ENCODE measurements at regions not wholly inside any gene's neighbourhood (a gene's known extent, or its start where the extent isn't known, plus 50 kb on each side); places are given as distances from the start of the nearest gene placed in this dataset.

GRCh38 chr18:47585914-47586313, 334.5 kb upstream of the SKOR2 start:
- ATAC-seq (no peak), DNase-seq (no peak)
- Histone ChIP-seq H3K27ac (no peak overlapping the region), H3K9me3 (no peaks in the 10 kb centered on the region), H3K4me1 (peaks cover 0 to 7% (median 2%) of the 10 kb centered on the region in 4 donors), H3K27me3 (no peaks in the 10 kb centered on the region), H3K36me3 (no peaks in the 10 kb centered on the region), H3K4me3 (no peak overlapping the region)
- 63% methylated on average over 6 of the region's 6 CpGs for WGBS (ENCODE audit: insufficient coverage, low coverage, low lambda C conversion rate, missing lambda C conversion rate)
- TF ChIP-seq, protein P1, sequence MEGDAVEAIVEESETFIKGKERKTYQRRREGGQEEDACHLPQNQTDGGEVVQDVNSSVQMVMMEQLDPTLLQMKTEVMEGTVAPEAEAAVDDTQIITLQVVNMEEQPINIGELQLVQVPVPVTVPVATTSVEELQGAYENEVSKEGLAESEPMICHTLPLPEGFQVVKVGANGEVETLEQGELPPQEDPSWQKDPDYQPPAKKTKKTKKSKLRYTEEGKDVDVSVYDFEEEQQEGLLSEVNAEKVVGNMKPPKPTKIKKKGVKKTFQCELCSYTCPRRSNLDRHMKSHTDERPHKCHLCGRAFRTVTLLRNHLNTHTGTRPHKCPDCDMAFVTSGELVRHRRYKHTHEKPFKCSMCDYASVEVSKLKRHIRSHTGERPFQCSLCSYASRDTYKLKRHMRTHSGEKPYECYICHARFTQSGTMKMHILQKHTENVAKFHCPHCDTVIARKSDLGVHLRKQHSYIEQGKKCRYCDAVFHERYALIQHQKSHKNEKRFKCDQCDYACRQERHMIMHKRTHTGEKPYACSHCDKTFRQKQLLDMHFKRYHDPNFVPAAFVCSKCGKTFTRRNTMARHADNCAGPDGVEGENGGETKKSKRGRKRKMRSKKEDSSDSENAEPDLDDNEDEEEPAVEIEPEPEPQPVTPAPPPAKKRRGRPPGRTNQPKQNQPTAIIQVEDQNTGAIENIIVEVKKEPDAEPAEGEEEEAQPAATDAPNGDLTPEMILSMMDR (IDR thresholded peaks at IDR 0.05), result no peak
- TF ChIP-seq POLR2A (IDR thresholded peaks at IDR 0.05), result no peak
- intact Hi-C loops (cut with DNase I), result no loop called here

DNA sequence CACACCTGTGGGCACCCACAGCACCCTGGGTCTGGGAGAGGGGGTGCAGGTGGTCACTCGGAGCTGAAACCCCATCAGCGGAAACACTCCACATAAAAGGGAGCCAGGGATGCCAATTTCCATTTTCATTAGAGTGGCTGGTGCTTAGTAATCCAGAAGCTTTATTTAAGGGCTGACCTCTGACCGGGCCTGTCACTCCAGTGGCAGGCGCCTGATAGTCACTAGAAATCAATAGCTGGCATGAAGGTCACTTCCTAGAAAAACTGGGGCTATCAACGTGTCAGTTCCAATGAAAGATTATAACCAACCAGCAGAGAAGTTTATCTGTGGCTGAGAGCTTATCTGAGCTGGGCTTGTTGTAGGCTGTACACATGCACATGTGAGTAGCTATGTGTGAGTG, 333.7 kb upstream of the SKOR2 start:
- Histone ChIP-seq H3K36me3 (no peaks in the 10 kb centered on the region), H3K27me3 (no peaks in the 10 kb centered on the region), H3K27ac (no peak overlapping the region), H3K9me3 (no peaks in the 10 kb centered on the region), H3K4me1 (peaks cover 0 to 7% (median 2%) of the 10 kb centered on the region in 4 donors), H3K4me3 (no peak overlapping the region)
- 7% methylated on average over 3 of the region's 5 CpGs for WGBS (ENCODE audit: insufficient coverage, low coverage, low lambda C conversion rate, missing lambda C conversion rate)
- peak in 1 of 3 donors; percentile 32 for DNase-seq
- ATAC-seq, result peak; percentile 85 to 90 (median 89)
- intact Hi-C loops (cut with DNase I), result no loop called here
- TF ChIP-seq, protein P1 (IDR thresholded peaks at IDR 0.05), result no peak

DNA sequence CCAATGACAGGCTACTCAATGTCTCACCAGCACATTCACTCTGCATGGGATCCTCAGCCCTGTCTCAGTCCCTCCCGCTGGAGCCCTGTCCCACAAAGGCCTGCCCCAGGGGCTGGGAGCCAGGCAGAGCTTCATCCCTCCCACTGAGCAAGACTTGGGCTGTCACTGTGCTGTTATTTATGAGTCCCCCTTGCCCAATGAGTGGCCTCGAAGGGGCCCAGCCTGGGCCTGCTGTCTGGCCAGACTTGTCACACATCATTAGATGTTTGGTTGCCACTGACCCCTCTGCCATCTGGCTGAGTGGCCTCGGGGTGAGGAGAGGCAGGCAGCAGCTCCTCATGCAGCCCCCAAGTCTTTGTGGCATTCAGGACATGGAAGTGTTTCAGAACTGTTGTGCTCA, 330.6 kb upstream of the SKOR2 start:
- TF ChIP-seq, protein P1 (IDR thresholded peaks at IDR 0.05), result no peak
- no peak for TF ChIP-seq POLR2A (IDR thresholded peaks at IDR 0.05)
- H3K9me3 ChIP-seq, result no peaks in the 10 kb centered on the region
- intact Hi-C loops (cut with DNase I), result no loop called here
- no peaks in the 10 kb centered on the region for H3K27me3 ChIP-seq
- ATAC-seq (no peak), DNase-seq (no peak)
- H3K4me1 ChIP-seq, result peaks cover 0 to 7% (median 2%) of the 10 kb centered on the region in 4 donors
- H3K4me3 ChIP-seq, result no peak overlapping the region
- no CpG with 5 or more reads among the region's 3 CpGs for WGBS (ENCODE audit: insufficient coverage, low coverage, low lambda C conversion rate, missing lambda C conversion rate)
- H3K36me3 ChIP-seq, result no peaks in the 10 kb centered on the region
- H3K27ac ChIP-seq, result no peak overlapping the region

GRCh38 chr18:47577520-47577919, 326.1 kb upstream of the SKOR2 start:
- Histone ChIP-seq H3K36me3 (no peaks in the 10 kb centered on the region), H3K27ac (no peak overlapping the region), H3K4me1 (no peaks in the 10 kb centered on the region), H3K9me3 (no peaks in the 10 kb centered on the region), H3K27me3 (no peaks in the 10 kb centered on the region), H3K4me3 (no peak overlapping the region)
- ATAC-seq, result no peak
- no peak for DNase-seq
- TF ChIP-seq, protein P1 (IDR thresholded peaks at IDR 0.05), result no peak
- TF ChIP-seq POLR2A (IDR thresholded peaks at IDR 0.05), result no peak
- 55% methylated on average over 5 of the region's 7 CpGs for WGBS (ENCODE audit: insufficient coverage, low coverage, low lambda C conversion rate, missing lambda C conversion rate)
- intact Hi-C loops (cut with DNase I), result no loop called here

GRCh38 chr18:47574966-47575365, 323.5 kb upstream of the SKOR2 start:
- no peak overlapping the region for H3K4me3 ChIP-seq
- 54% methylated on average over 6 of the region's 6 CpGs for WGBS (ENCODE audit: insufficient coverage, low coverage, low lambda C conversion rate, missing lambda C conversion rate)
- no peak overlapping the region for H3K27ac ChIP-seq
- no peaks in the 10 kb centered on the region for H3K4me1 ChIP-seq
- H3K36me3 ChIP-seq, result no peaks in the 10 kb centered on the region
- no peak for TF ChIP-seq POLR2A (IDR thresholded peaks at IDR 0.05)
- TF ChIP-seq, protein P1 (IDR thresholded peaks at IDR 0.05), result no peak
- ATAC-seq, result no peak
- intact Hi-C loops (cut with DNase I), result no loop called here
- no peak for DNase-seq
- H3K27me3 ChIP-seq, result no peaks in the 10 kb centered on the region
- no peaks in the 10 kb centered on the region for H3K9me3 ChIP-seq

All from right lobe of liver (tissue), 6 donors.